HG02981 (cell line): ENCODE measurements at regions not wholly inside any gene's neighbourhood (a gene's known extent, or its start where the extent isn't known, plus 50 kb on each side); places are given as distances from the start of the nearest gene placed in this dataset.
"Not testable (repeated sequence)": the region's sequence is repeated elsewhere in the genome, so short reads cannot be mapped to it uniquely, and the experiment has no call there.

Experiments
- ATAC-seq: cut with Tn5 transposase; IDR thresholded peaks from one replicate; pipeline ENCODE4 v1.9.1; 2021; ENCODE audit warnings: mild to moderate bottlenecking, moderate library complexity; ENCODE audit not compliant: unreplicated experiment

GRCh38 chr7:82501346-82501745 is 57.8 kb upstream of the CACNA2D1 start:
- ATAC-seq = no peak

GRCh38 chr7:82499546-82499945 is 56.0 kb upstream of the CACNA2D1 start:
- not testable (repeated sequence) for ATAC-seq

- no peak for ATAC-seq
Observed at GRCh38 chr7:82494420-82494819, 50.8 kb upstream of the CACNA2D1 start.
